NCI-H748 treated with DMSO at 0.1 percent for 48 hours (cell line): ENCODE measurements at regions not wholly inside any gene's neighbourhood (a gene's known extent, or its start where the extent isn't known, plus 50 kb on each side); places are given as distances from the start of the nearest gene placed in this dataset.
"Not testable (repeated sequence)": the region's sequence is repeated elsewhere in the genome, so short reads cannot be mapped to it uniquely, and the experiment has no call there.

Experiments used
- DNase-seq: peaks from one replicate; lab custom pipeline; 2025; lab: John Stamatoyannopoulos, UW

- peak; percentile 23 for DNase-seq
These were observed 294.8 kb upstream of the G2E3 start for GRCh38 chr14:30264161-30264560.

- no peak for DNase-seq
These were observed 292.7 kb upstream of the G2E3 start for GRCh38 chr14:30266290-30266689.

DNA sequence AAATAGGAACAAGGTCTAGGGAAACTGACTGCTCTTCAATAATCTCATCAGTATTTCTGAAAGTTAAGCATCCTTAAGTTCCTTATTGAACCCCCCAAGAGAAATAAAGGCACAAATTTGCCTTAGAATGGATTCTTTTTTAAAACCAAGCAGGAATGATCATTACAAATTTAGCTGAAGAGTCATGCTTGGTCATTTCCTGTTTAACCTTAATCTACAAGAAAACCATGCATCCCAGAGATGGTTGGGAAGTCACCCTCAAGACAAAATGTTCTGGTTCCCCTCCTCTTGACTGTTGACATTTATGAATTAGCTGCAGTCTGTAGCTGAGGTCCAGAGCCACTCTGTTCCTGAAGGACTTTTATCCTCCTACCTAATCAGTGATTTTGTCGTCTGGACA lies 291.8 kb upstream of the G2E3 start:
- no peak for DNase-seq

DNA sequence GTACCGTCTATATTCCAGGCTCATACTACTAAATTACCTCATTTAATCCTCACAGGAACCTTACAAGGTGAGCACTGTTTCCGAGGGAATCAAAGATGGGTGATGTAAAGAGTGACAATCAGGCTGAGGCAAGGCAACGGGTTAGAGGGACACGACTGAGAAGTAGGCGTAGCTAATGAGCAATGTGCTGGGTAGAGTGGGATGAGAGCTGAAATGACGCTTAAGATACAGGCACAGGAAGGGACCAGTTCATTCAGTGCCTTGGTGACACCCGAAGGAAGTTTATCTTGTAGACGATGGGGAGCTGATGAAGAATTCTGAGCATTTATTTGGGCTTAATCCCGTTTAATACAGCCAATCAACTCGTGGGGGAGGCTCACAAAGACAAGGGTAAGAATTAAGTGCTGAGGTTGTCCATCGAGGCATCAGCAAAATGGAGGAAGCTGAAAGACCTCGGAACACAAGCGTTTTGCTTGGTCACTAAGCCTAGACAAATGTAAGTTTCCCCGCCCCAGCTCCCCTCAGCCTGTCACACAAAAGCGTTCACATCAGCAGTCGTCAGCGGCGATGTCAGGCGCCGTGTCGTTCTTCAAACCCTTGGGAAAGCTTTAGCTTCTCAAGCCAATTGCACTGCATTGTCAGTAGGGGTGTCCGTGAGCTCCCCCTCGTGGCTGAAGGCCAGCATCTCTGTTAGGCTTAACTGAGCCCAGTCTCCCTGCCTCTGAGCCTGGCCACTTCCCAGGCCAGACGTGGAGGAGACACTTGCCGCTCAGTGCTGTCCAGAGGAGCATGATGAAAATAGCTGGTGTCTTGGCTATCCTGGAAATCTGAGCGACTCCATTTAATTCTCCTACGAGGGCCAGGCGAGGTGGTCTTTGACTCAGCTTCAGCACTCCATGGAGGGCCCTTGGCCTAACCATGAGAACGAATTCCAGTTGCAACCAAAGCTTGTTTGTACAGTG lies 288.5 kb upstream of the G2E3 start:
- DNase-seq: peak; percentile 93

- peak; percentile 35 for DNase-seq
These were observed 287.1 kb upstream of the G2E3 start for GRCh38 chr14:30271811-30272323.

GRCh38 chr14:30272848-30273832 lies 285.8 kb upstream of the G2E3 start:
- peak; percentile 98 for DNase-seq

GRCh38 chr14:30275604-30276003 lies 283.4 kb upstream of the G2E3 start:
- no peak for DNase-seq

GRCh38 chr14:30277268-30277667 lies 281.7 kb upstream of the G2E3 start:
- DNase-seq: no peak

- DNase-seq: not testable (repeated sequence)
These were observed 280.1 kb upstream of the G2E3 start for GRCh38 chr14:30278856-30279255.

DNA sequence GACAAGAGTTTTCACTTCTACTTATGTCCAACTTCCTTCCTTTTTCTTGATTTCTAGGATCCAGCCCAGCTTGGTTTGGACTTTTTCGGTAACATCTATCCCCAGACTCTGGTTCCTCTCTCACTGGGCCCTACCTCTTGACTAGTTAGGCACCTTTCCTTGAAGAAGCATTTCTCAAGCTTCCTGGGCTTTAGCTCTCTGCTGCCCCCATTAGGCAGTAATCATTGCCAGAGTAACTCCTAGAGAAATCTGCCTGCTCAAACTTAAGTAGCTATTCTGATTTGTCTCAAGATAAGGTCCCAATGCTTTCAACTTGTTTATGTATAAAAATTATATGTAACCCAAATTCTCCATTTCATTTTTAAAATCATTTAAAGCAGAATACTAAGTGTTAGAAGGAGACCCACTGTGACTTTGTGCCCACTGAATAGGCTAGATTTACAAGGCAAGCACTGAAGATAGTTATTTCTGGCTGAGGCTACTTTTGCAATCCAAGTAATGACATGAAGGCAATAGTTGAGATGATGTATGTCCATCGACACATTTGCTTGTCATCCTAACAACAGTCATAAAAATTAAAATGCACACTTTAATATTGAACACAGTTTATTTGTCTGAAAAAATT lies 275.0 kb upstream of the G2E3 start:
- peak; percentile 25 for DNase-seq

DNA sequence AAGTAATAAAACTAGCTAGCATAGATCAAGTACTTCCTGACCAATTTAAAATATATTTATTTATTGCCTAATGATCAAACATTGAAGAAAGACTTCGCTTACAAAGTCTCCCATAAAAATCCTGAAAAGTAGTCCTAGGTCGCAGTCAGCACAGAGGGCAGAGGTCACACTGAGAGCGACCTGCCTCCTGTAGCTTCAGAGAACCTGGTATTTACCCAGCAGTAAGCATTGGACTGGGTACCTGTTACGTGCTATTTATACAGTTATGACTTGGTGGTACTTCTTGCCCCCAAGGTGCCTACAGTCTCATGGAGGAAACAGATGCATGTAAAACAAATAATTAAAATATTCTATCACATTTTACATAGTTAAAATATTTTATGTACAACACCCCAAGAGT lies 274.1 kb upstream of the G2E3 start:
- no peak for DNase-seq

- DNase-seq: no peak
These were observed 271.1 kb upstream of the G2E3 start for GRCh38 chr14:30287579-30288445.

DNA sequence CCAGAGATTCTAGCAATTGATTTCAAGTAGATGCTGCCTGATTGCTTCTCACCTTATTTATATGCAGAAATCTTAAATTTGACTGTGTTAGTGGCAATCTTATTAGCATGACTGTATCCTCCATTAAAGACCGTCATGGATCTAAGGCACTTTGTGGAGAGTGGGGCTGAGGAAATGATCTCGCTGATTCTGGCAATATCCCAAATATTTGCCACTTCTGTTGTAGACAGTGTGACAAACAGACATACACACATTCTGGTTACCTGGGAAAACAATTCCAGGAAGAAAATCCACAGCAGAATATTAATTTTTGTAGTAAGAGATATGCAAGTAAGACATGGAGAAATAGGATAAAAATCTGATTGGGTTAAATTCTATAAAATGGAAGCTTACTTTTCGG lies 269.0 kb upstream of the G2E3 start:
- no peak for DNase-seq

- no peak for DNase-seq
These were observed 267.7 kb upstream of the G2E3 start for GRCh38 chr14:30291216-30291615.

- DNase-seq: no peak
These were observed 266.4 kb upstream of the G2E3 start for GRCh38 chr14:30292541-30292940.

DNA sequence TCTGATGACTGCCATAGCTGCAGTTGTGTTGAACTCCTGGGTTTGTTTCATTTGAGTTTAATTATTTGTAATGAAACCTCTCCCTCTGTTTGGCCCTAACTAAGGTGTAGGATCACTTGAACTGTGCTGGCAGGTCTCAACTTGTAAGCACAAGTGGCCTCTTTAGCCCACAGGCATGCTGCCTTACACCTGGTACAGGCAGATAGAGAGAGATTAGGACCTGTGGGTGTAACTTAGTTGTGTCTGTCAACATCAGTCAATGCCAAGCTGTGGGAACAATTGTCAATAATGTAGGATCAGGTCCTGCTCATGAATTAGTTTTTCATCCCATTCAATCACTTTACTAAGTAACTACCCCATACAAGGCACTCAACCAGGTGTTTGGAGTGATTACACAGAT lies 263.0 kb upstream of the G2E3 start:
- peak; percentile 79 for DNase-seq

DNA sequence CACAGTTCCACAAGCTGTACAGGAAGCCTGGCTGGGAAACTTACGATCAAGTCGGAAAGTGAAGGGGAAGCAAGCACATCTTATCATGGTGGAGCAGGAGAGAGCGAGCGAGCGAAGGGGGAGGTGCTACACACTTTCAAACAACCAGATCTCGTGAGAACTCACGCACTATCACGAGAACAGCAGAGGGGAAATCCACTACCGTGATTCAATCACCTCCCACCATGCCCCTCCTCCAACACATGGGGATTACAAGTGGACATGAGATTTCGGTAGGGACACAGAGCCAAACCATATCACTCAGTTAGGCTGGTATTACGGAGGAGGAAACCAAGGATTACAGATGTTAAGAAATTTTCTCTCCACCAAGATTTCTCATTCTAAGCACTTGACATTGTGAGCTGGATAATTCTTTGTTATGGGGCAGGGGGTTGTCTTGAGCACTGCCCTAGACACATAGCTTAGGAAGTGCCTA lies 262.0 kb upstream of the G2E3 start:
- DNase-seq: no peak

DNA sequence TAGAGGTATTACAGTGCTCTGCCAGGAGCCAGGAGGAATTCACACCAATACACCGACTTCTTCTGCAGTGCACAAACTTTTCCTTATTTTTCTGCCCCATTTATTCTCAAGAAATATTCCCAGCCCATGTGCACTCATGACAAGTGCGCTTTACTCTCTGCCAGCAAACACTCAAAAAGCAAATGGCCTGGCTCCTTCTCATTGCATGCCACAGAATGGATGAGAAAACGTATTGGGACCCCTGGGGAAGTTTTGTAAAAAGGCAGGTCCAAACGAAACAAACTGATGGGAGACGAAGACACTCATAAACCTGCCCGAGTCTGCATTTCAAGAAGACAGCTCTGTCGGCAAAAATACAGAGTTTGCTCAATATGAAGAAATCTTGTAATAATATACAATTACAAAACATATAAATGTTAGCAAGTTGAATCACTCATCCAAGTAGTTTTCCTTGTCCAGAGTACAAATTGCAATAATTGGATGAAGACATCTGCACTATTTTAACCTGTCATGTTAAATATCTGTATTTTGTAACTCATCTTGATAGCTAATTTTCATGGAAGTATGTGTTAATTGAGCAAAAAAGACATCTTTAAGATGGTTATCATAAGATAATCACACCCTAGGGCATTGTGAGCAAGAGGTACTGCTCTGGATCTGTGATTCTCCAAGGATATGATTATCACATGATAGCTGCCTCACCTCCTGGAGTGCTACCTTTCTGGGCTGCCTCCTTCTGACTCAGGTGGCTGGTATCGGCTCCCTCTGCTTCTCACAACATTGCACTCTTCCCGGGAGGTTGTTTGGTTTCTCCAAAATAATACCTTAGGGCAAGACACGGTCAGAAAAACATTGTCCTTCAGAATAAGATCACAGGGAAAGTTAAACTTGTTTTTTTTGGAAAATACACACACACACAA lies 260.8 kb upstream of the G2E3 start:
- no peak for DNase-seq

DNA sequence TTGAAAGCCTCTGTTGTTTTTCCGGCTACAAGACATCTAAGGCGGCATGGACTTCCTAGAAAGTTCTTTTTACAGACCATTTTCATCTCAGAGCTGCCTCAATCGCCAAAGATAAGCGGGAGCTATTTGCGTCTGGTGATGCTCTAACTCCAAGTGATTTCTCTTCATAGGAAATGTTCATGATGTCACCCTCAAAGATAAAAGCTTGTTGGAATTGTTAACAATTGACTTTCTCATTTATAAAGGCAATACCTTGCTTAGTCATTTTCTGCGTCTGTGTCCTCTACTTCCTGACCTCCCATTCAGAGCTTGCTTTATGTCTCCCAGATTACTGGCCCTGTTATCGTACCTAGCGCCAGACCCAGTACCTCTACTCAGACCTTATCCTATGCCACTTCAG lies 259.0 kb upstream of the G2E3 start:
- no peak for DNase-seq

DNA sequence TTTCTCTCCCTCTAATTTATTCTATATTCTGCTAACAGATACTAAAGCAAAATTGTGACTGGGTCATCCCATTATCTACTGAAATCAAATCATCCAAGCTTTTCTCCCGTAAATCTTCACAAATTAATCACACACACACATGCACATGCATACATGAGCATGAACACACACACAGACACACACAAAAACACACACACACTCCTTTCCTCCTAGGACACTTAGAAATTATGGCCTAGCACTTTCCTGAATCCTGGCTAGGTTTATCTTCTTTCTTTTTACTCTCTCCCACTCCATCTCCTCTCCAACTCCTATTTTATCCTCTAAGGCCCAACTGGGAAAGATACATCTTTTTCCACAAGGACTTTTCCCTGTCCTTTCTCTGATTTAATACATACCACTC lies 255.6 kb upstream of the G2E3 start:
- no peak for DNase-seq
